CD4-positive, CD25-positive, alpha-beta regulatory T cell (primary cell): ENCODE measurements at regions not wholly inside any gene's neighbourhood (a gene's known extent, or its start where the extent isn't known, plus 50 kb on each side); places are given as distances from the start of the nearest gene placed in this dataset.

Source experiments
- ATAC-seq, 2 donors: fragments of 150-1000 bp; cut with Tn5 transposase; one replicate each; pipeline ENCODE4 v1.10.0; 2021; ENCODE audit warnings: low read depth in 2 of 2, moderate number of reproducible peaks in 2 of 2, moderate library complexity in 1 of 2
- DNase-seq, 3 donors: peaks; one replicate each; pipeline versions ENCODE4 v3.0.0 to v3.0.0-alpha.2; 2012 to 2022; ENCODE audit warnings: mixed read lengths in 1 of 3
- H3K27ac ChIP-seq: one replicate; pipeline ENCODE4 v1.7.0; 2013; ENCODE audit warnings: mild to moderate bottlenecking, low read length; ENCODE audit not compliant: insufficient read depth, poor library complexity, severe bottlenecking
- H3K27me3 ChIP-seq: one replicate; pipeline ENCODE4 v1.7.0; 2013; ENCODE audit warnings: low read length; ENCODE audit not compliant: control insufficient read depth, insufficient read depth
- H3K36me3 ChIP-seq: one replicate; pipeline ENCODE4 v1.7.0; 2013; ENCODE audit warnings: mild to moderate bottlenecking, low read length, moderate library complexity; ENCODE audit not compliant: control insufficient read depth, insufficient read depth
- H3K4me1 ChIP-seq: 2 replicates; pipeline ENCODE4 v1.7.0; 2013; ENCODE audit warnings: mild to moderate bottlenecking, low read length; ENCODE audit not compliant: insufficient read depth, control insufficient read depth, poor library complexity, severe bottlenecking
- H3K4me3 ChIP-seq: one replicate; pipeline ENCODE4 v1.7.0; 2013; ENCODE audit warnings: low read depth, mild to moderate bottlenecking, low read length, moderate library complexity
- H3K9me3 ChIP-seq, 2 experiments: 1 replicate in 1 of 2; 2 replicates in 1 of 2; pipeline ENCODE4 v1.7.0; 2013; ENCODE audit warnings: low read length in 2 of 2, mild to moderate bottlenecking in 1 of 2, moderate library complexity in 1 of 2; ENCODE audit not compliant: control insufficient read depth in 2 of 2
- H3K27ac Mint-ChIP-seq, 3 donors: one replicate each; pipeline ENCODE4 v1.8.0; 2020 to 2022; ENCODE audit warnings: mild to moderate bottlenecking in 3 of 3, mixed read lengths in 3 of 3, moderate library complexity in 2 of 3
- H3K27me3 Mint-ChIP-seq: one replicate; pipeline ENCODE4 v1.8.0; 2022; ENCODE audit warnings: mild to moderate bottlenecking, mixed read lengths
- H3K36me3 Mint-ChIP-seq: one replicate; pipeline ENCODE4 v1.8.0; 2020; ENCODE audit warnings: mixed read lengths
- H3K4me1 Mint-ChIP-seq, 4 donors: one replicate each; pipeline ENCODE4 v1.8.0; 2020 to 2022; ENCODE audit warnings: mixed read lengths in 4 of 4, mild to moderate bottlenecking in 1 of 4
- H3K4me3 Mint-ChIP-seq, 4 donors: one replicate each; pipeline ENCODE4 v1.8.0; 2020 to 2022; ENCODE audit warnings: mild to moderate bottlenecking in 4 of 4, mixed read lengths in 4 of 4, moderate library complexity in 3 of 4
- H3K9me3 Mint-ChIP-seq, 7 donors: one replicate each; pipeline ENCODE4 v1.8.0; 2020 to 2022; ENCODE audit warnings: mixed read lengths in 7 of 7, mild to moderate bottlenecking in 3 of 7, moderate library complexity in 2 of 7

GRCh38 chr2:52294628-52295027 is 1262.7 kb upstream of the NRXN1 start:
- no peaks in the 10 kb centered on the region for H3K36me3 ChIP-seq
- no peak for DNase-seq
- peaks cover 0 to 4% of the 10 kb centered on the region in 2 experiments for H3K9me3 ChIP-seq
- H3K9me3 Mint-ChIP-seq, result peaks cover 0 to 30% (median 3%) of the 10 kb centered on the region in 7 donors
- no peak overlapping the region for H3K27ac ChIP-seq
- H3K4me1 Mint-ChIP-seq, result no peaks in the 10 kb centered on the region
- H3K27me3 ChIP-seq, result no peaks in the 10 kb centered on the region
- H3K27me3 Mint-ChIP-seq, result no peaks in the 10 kb centered on the region
- no peak overlapping the region for H3K4me3 ChIP-seq
- no peak for ATAC-seq
- no peak overlapping the region for H3K4me3 Mint-ChIP-seq
- no peaks in the 10 kb centered on the region for H3K4me1 ChIP-seq
- H3K36me3 Mint-ChIP-seq, result no peaks in the 10 kb centered on the region
- no peak overlapping the region for H3K27ac Mint-ChIP-seq

- Histone ChIP-seq H3K4me1 (no peaks in the 10 kb centered on the region), H3K36me3 (no peaks in the 10 kb centered on the region), H3K27ac (no peak overlapping the region), H3K4me3 (no peak overlapping the region), H3K27me3 (no peaks in the 10 kb centered on the region), H3K9me3 (no peaks in the 10 kb centered on the region)
- H3K4me3 Mint-ChIP-seq, result no peak overlapping the region
- no peaks in the 10 kb centered on the region for H3K4me1 Mint-ChIP-seq
- peaks cover 0 to 15% (median 2%) of the 10 kb centered on the region in 7 donors for H3K9me3 Mint-ChIP-seq
- no peaks in the 10 kb centered on the region for H3K36me3 Mint-ChIP-seq
- ATAC-seq (no peak), DNase-seq (no peak)
- no peaks in the 10 kb centered on the region for H3K27me3 Mint-ChIP-seq
- H3K27ac Mint-ChIP-seq, result no peak overlapping the region
Measured at GRCh38 chr2:52292801-52293200, 1260.9 kb upstream of the NRXN1 start.

DNA sequence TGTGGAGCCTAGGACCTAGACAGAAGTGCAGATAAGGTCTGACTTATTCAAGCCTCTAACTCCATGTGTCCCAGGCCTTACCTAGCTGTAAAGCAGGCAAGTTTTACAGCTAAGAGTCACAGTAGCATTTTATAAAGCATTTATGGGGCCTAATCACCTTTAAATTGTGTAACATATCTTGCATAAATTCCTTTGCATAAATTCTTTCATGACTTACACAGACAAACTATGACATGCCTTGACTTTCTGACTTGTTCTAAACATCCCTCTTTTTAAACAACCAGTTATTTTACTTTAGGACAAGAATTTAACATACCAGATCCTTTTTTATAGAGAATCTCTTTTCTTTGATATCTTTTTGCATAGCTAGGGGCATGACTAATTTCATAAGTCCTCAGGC is 1257.8 kb upstream of the NRXN1 start:
- H3K27ac ChIP-seq, result no peak overlapping the region
- H3K4me3 Mint-ChIP-seq, result no peak overlapping the region
- DNase-seq (no peak), ATAC-seq (no peak)
- H3K4me3 ChIP-seq, result no peak overlapping the region
- H3K9me3 ChIP-seq, result peaks cover 0 to 2% of the 10 kb centered on the region in 2 experiments
- H3K27me3 ChIP-seq, result no peaks in the 10 kb centered on the region
- H3K27ac Mint-ChIP-seq, result no peak overlapping the region
- no peaks in the 10 kb centered on the region for H3K4me1 ChIP-seq
- H3K4me1 Mint-ChIP-seq, result no peaks in the 10 kb centered on the region
- H3K9me3 Mint-ChIP-seq, result peaks cover 0 to 27% (median 2%) of the 10 kb centered on the region in 7 donors
- H3K36me3 ChIP-seq, result no peaks in the 10 kb centered on the region
- no peaks in the 10 kb centered on the region for H3K36me3 Mint-ChIP-seq
- no peaks in the 10 kb centered on the region for H3K27me3 Mint-ChIP-seq

- Mint-ChIP-seq H3K36me3 (no peaks in the 10 kb centered on the region), H3K4me3 (no peak overlapping the region), H3K4me1 (no peaks in the 10 kb centered on the region), H3K27ac (no peak overlapping the region), H3K9me3 (peaks cover 0 to 21% (median 4%) of the 10 kb centered on the region in 7 donors), H3K27me3 (no peaks in the 10 kb centered on the region)
- peaks cover 0 to 6% of the 10 kb centered on the region in 2 experiments for H3K9me3 ChIP-seq
- no peaks in the 10 kb centered on the region for H3K4me1 ChIP-seq
- H3K27me3 ChIP-seq, result no peaks in the 10 kb centered on the region
- H3K4me3 ChIP-seq, result no peak overlapping the region
- H3K36me3 ChIP-seq, result no peaks in the 10 kb centered on the region
- no peak for ATAC-seq
- H3K27ac ChIP-seq, result no peak overlapping the region
- no peak for DNase-seq
Measured at GRCh38 chr2:52288596-52288995, 1256.7 kb upstream of the NRXN1 start.

DNA sequence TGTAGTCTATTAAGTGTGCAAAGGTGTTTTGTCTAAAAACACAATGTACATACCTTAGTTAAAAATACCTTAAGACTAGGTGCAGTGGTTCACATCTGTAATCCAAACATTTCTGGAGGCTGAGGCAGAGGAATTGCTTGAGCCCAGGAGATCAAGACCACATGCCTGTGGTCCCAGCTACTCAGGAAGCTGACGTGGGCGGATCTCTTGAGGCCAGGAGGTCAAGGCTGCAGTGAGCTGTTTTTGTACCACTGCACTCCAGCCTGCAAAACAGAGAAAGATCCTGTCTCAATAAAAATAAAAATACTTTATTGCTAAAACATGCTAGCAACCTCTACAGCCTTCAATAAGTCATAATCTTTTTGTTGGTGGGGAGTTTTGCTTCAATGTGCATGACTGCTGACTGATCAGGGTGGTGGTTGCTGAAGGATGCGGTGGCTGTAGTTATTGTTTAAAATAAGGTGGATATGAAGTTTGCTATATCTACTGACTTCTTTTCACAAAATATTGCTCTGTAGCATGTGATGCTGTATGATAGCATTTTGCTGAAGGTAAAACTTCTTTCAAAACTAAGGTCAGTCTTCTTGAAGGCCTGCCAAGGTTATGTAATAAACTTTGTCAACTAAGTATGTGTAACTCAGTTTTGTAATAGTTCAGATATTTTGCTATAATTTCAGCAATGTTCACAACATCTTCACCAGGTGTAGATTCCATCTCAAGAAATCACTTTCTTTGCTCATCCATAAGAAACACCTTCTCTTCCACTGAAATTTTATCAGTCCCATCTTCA is 1238.0 kb upstream of the NRXN1 start:
- H3K4me3 Mint-ChIP-seq, result no peak overlapping the region
- H3K27me3 Mint-ChIP-seq, result no peaks in the 10 kb centered on the region
- no peaks in the 10 kb centered on the region for H3K27me3 ChIP-seq
- H3K9me3 Mint-ChIP-seq, result peaks cover 1 to 28% (median 12%) of the 10 kb centered on the region in 7 donors
- H3K27ac ChIP-seq, result no peak overlapping the region
- no peak overlapping the region for H3K4me3 ChIP-seq
- no peaks in the 10 kb centered on the region for H3K4me1 ChIP-seq
- H3K36me3 ChIP-seq, result no peaks in the 10 kb centered on the region
- ATAC-seq (no peak), DNase-seq (no peak)
- H3K9me3 ChIP-seq, result peaks cover 0 to 6% of the 10 kb centered on the region in 2 experiments
- no peaks in the 10 kb centered on the region for H3K36me3 Mint-ChIP-seq
- no peak overlapping the region for H3K27ac Mint-ChIP-seq
- no peaks in the 10 kb centered on the region for H3K4me1 Mint-ChIP-seq

DNA sequence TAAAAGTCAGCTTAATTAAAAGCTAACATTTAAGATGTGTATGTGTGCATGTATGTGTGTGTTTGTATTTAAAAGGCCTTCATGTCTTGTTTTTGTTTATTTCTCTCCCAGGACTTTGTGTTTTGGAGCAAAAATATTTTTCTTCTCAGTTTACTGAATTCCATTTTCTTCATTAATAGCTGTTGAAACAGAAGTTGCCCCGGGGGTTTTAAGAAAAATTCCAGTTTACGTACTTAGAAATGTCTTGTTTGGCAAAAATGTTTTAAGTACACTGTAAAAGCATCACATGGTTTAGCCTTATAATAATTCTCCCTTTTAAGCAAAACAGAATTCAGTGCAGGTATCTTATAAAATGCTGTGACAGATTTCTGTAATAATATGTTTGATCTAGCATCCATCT is 1233.0 kb upstream of the NRXN1 start:
- Mint-ChIP-seq H3K4me3 (no peak overlapping the region), H3K4me1 (no peaks in the 10 kb centered on the region), H3K27me3 (no peaks in the 10 kb centered on the region), H3K36me3 (no peaks in the 10 kb centered on the region), H3K9me3 (peaks cover 1 to 26% (median 6%) of the 10 kb centered on the region in 7 donors), H3K27ac (no peak overlapping the region)
- H3K36me3 ChIP-seq, result no peaks in the 10 kb centered on the region
- ATAC-seq (no peak), DNase-seq (no peak)
- H3K4me1 ChIP-seq, result no peaks in the 10 kb centered on the region
- no peak overlapping the region for H3K27ac ChIP-seq
- H3K4me3 ChIP-seq, result no peak overlapping the region
- H3K9me3 ChIP-seq, result no peaks in the 10 kb centered on the region
- no peaks in the 10 kb centered on the region for H3K27me3 ChIP-seq

GRCh38 chr2:52264488-52264887 is 1232.6 kb upstream of the NRXN1 start:
- no peaks in the 10 kb centered on the region for H3K36me3 ChIP-seq
- H3K4me3 ChIP-seq, result no peak overlapping the region
- H3K4me3 Mint-ChIP-seq, result no peak overlapping the region
- H3K9me3 ChIP-seq, result no peaks in the 10 kb centered on the region
- H3K9me3 Mint-ChIP-seq, result peaks cover 1 to 26% (median 6%) of the 10 kb centered on the region in 7 donors
- H3K36me3 Mint-ChIP-seq, result no peaks in the 10 kb centered on the region
- H3K27me3 ChIP-seq, result no peaks in the 10 kb centered on the region
- no peak for ATAC-seq
- H3K27ac Mint-ChIP-seq, result no peak overlapping the region
- no peak for DNase-seq
- no peaks in the 10 kb centered on the region for H3K27me3 Mint-ChIP-seq
- H3K27ac ChIP-seq, result no peak overlapping the region
- no peaks in the 10 kb centered on the region for H3K4me1 ChIP-seq
- no peaks in the 10 kb centered on the region for H3K4me1 Mint-ChIP-seq

DNA sequence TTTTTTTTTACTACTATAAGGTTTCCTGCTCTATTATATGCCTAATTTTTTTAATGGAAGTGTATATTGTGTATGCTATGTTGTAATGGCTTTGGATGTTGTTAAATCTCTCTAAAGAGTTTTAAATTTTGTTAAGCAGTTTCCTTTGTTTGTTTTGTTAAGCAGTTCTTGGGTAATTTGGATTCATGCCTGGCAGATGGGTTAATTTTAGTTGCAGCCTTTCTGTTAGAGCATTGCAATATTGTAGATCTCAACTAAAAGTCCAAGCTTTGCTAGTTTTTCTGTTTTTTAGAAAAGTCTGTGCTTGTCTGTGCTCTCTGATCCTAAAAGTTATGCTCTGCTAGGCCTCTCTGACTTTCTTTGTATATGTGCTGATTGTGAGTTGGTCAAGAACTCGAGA is 1229.0 kb upstream of the NRXN1 start:
- no peak for DNase-seq
- H3K36me3 Mint-ChIP-seq, result no peaks in the 10 kb centered on the region
- Histone ChIP-seq H3K9me3 (no peaks in the 10 kb centered on the region), H3K36me3 (no peaks in the 10 kb centered on the region), H3K4me3 (no peak overlapping the region), H3K4me1 (no peaks in the 10 kb centered on the region), H3K27ac (no peak overlapping the region), H3K27me3 (no peaks in the 10 kb centered on the region)
- H3K27me3 Mint-ChIP-seq, result no peaks in the 10 kb centered on the region
- H3K4me3 Mint-ChIP-seq, result no peak overlapping the region
- H3K9me3 Mint-ChIP-seq, result peaks cover 0 to 18% (median 1%) of the 10 kb centered on the region in 7 donors
- ATAC-seq, result no peak
- H3K27ac Mint-ChIP-seq, result no peak overlapping the region
- H3K4me1 Mint-ChIP-seq, result no peaks in the 10 kb centered on the region
